ENCODE measurements at regions not wholly inside any gene's neighbourhood (a gene's known extent, or its start where the extent isn't known, plus 50 kb on each side); places are given as distances from the start of the nearest gene placed in this dataset.

DNA sequence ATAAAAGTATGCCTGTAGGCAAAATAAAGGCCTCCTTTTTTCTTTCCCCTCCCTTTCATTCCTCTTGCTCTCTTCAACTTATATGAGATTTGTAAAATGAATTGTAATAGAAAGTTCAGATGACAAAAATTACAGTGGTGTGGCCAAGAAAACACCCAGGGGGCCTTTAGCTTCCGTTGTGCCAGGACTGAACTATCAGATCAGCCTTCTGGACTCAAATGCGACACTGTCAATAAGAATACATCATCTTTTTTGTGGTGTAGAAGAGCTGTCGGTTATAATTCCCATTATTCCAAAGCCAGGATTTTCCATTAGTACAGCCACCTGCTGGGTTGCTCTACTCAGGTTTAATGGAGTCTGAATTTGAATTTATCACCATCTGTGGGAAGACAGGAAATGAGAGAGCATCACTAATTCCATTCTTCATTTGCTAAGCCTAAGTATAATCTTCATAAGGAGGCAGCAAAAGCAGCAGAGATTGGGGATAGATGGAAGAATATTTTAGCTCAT lies 443.4 kb downstream of the ANXA1 start:
- TF ChIP-seq EZH2 (IDR thresholded peaks at IDR 0.05; ENCODE audit: low read depth, unreplicated experiment), result no peak
- no peak for TF ChIP-seq CTCF (conservative IDR thresholded peaks at IDR 0.05; ENCODE audit: low read depth in 2 of 2)
- TF ChIP-seq, protein P1, sequence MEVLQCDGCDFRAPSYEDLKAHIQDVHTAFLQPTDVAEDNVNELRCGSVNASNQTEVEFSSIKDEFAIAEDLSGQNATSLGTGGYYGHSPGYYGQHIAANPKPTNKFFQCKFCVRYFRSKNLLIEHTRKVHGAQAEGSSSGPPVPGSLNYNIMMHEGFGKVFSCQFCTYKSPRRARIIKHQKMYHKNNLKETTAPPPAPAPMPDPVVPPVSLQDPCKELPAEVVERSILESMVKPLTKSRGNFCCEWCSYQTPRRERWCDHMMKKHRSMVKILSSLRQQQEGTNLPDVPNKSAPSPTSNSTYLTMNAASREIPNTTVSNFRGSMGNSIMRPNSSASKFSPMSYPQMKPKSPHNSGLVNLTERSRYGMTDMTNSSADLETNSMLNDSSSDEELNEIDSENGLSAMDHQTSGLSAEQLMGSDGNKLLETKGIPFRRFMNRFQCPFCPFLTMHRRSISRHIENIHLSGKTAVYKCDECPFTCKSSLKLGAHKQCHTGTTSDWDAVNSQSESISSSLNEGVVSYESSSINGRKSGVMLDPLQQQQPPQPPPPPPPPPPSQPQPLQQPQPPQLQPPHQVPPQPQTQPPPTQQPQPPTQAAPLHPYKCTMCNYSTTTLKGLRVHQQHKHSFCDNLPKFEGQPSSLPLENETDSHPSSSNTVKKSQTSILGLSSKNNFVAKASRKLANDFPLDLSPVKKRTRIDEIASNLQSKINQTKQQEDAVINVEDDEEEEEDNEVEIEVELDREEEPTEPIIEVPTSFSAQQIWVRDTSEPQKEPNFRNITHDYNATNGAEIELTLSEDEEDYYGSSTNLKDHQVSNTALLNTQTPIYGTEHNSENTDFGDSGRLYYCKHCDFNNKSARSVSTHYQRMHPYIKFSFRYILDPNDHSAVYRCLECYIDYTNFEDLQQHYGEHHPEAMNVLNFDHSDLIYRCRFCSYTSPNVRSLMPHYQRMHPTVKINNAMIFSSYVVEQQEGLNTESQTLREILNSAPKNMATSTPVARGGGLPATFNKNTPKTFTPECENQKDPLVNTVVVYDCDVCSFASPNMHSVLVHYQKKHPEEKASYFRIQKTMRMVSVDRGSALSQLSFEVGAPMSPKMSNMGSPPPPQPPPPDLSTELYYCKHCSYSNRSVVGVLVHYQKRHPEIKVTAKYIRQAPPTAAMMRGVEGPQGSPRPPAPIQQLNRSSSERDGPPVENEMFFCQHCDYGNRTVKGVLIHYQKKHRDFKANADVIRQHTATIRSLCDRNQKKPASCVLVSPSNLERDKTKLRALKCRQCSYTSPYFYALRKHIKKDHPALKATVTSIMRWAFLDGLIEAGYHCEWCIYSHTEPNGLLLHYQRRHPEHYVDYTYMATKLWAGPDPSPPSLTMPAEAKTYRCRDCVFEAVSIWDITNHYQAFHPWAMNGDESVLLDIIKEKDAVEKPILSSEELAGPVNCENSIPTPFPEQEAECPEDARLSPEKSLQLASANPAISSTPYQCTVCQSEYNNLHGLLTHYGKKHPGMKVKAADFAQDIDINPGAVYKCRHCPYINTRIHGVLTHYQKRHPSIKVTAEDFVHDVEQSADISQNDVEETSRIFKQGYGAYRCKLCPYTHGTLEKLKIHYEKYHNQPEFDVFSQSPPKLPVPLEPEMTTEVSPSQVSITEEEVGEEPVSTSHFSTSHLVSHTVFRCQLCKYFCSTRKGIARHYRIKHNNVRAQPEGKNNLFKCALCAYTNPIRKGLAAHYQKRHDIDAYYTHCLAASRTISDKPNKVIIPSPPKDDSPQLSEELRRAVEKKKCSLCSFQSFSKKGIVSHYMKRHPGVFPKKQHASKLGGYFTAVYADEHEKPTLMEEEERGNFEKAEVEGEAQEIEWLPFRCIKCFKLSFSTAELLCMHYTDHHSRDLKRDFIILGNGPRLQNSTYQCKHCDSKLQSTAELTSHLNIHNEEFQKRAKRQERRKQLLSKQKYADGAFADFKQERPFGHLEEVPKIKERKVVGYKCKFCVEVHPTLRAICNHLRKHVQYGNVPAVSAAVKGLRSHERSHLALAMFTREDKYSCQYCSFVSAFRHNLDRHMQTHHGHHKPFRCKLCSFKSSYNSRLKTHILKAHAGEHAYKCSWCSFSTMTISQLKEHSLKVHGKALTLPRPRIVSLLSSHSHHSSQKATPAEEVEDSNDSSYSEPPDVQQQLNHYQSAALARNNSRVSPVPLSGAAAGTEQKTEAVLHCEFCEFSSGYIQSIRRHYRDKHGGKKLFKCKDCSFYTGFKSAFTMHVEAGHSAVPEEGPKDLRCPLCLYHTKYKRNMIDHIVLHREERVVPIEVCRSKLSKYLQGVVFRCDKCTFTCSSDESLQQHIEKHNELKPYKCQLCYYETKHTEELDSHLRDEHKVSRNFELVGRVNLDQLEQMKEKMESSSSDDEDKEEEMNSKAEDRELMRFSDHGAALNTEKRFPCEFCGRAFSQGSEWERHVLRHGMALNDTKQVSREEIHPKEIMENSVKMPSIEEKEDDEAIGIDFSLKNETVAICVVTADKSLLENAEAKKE (CRISPR knock-in tag; IDR thresholded peaks at IDR 0.05), result no peak
- TF ChIP-seq POLR2AphosphoS5 (IDR thresholded peaks at IDR 0.05; ENCODE audit: low read depth), result no peak
- no peak for TF ChIP-seq EZH2phosphoT487 (IDR thresholded peaks at IDR 0.05; ENCODE audit: unreplicated experiment)
- TF ChIP-seq ZNF114 (CRISPR knock-in tag; IDR thresholded peaks at IDR 0.05), result no peak
- TF ChIP-seq NANOG (IDR thresholded peaks at IDR 0.05; ENCODE audit: borderline replicate concordance), result no peak
